MM.1S (cell line): ENCODE measurements at regions not wholly inside any gene's neighbourhood (a gene's known extent, or its start where the extent isn't known, plus 50 kb on each side); places are given as distances from the start of the nearest gene placed in this dataset.
"Not testable (repeated sequence)": the region's sequence is repeated elsewhere in the genome, so short reads cannot be mapped to it uniquely, and the experiment has no call there.

ENCODE experiments used
- DNase-seq: peaks from one replicate; pipeline ENCODE4 v3.0.0-alpha.2; 2015
- H2AFZ ChIP-seq: fragments of 300-600 bp; sonication (generic); 2 replicates; pipeline ENCODE4 v1.6.0; 2016; ENCODE audit warnings: antibody characterized with exemption, low read length
- H3F3A ChIP-seq: fragments of 300-600 bp; sonication (generic); 2 replicates; pipeline ENCODE4 v1.6.1; 2016; ENCODE audit warnings: mild to moderate bottlenecking, antibody characterized with exemption, low read length, moderate library complexity, mixed read lengths; ENCODE audit not compliant: insufficient read depth
- H3K27ac ChIP-seq: fragments of 300-600 bp; sonication (generic); 2 replicates; pipeline ENCODE4 v1.5.1; 2016; ENCODE audit warnings: mild to moderate bottlenecking, low read length
- H3K27me3 ChIP-seq: fragments of 300-600 bp; sonication (generic); replicated peaks from 2 replicates; pipeline ENCODE4 v1.6.0; 2016; ENCODE audit warnings: low read length; ENCODE audit not compliant: insufficient read depth
- H3K36me3 ChIP-seq: fragments of 300-600 bp; sonication (generic); replicated peaks from 2 replicates; pipeline ENCODE4 v1.6.1; 2016; ENCODE audit warnings: mild to moderate bottlenecking, low read length, mixed read lengths; ENCODE audit not compliant: insufficient read depth
- H3K4me1 ChIP-seq: fragments of 300-600 bp; sonication (generic); 2 replicates; pipeline ENCODE4 v1.6.1; 2016; ENCODE audit warnings: low read length, mixed read lengths
- H3K4me2 ChIP-seq: fragments of 300-600 bp; sonication (generic); 2 replicates; pipeline ENCODE4 v1.6.0; 2016; ENCODE audit warnings: low read depth, low read length
- H3K4me3 ChIP-seq: fragments of 300-600 bp; sonication (generic); 2 replicates; pipeline ENCODE4 v1.5.1; 2016; ENCODE audit warnings: low read length, mixed read lengths
- H3K79me2 ChIP-seq: fragments of 300-600 bp; sonication (generic); 2 replicates; pipeline ENCODE4 v1.6.1; 2016; ENCODE audit warnings: mixed run types, low read length, mixed read lengths
- H3K9ac ChIP-seq: fragments of 300-600 bp; sonication (generic); 2 replicates; pipeline ENCODE4 v1.6.1; 2016; ENCODE audit warnings: low read length, mixed read lengths
- H3K9me2 ChIP-seq: fragments of 300-600 bp; sonication (generic); replicated peaks from 2 replicates; pipeline ENCODE4 v1.6.1; 2016; ENCODE audit warnings: mild to moderate bottlenecking, low read length, mixed read lengths; ENCODE audit not compliant: insufficient read depth
- H3K9me3 ChIP-seq: fragments of 300-600 bp; sonication (generic); replicated peaks from 2 replicates; pipeline ENCODE4 v1.6.1; 2016; ENCODE audit warnings: mild to moderate bottlenecking, low read length, mixed read lengths; ENCODE audit not compliant: insufficient read depth
- H4K20me1 ChIP-seq: fragments of 300-600 bp; sonication (generic); 2 replicates; pipeline ENCODE4 v1.6.1; 2016; ENCODE audit warnings: mild to moderate bottlenecking, low read length, moderate library complexity, mixed read lengths; ENCODE audit not compliant: insufficient read depth
- CTCF ChIP-seq: fragments of 300-600 bp; sonication (generic); IDR thresholded peaks from 2 replicates; pipeline ENCODE4 v1.5.1; 2016; ENCODE audit warnings: antibody characterized with exemption, low read length, mixed read lengths
- EZH2 ChIP-seq: fragments of 300-600 bp; sonication (generic); optimal IDR thresholded peaks from 2 replicates; pipeline ENCODE3; 2017; ENCODE audit warnings: low read depth, mild to moderate bottlenecking, antibody characterized with exemption, low read length, mixed read lengths
- EZH2phosphoT487 ChIP-seq: fragments of 300-600 bp; sonication (generic); IDR thresholded peaks from 2 replicates; pipeline ENCODE4 v1.6.1; 2018; ENCODE audit warnings: antibody characterized with exemption, low read length

- Histone ChIP-seq H3K4me1 (no peaks in the 10 kb centered on the region), H3K9me3 (no peaks in the 10 kb centered on the region), H3K27ac (no peak overlapping the region), H3K9me2 (no peaks in the 10 kb centered on the region), H2AFZ (no peak overlapping the region), H3K9ac (no peak overlapping the region), H3K4me3 (no peak overlapping the region), H4K20me1 (no peaks in the 10 kb centered on the region), H3K36me3 (no peaks in the 10 kb centered on the region), H3K27me3 (no peaks in the 10 kb centered on the region), H3K4me2 (no peak overlapping the region), H3K79me2 (no peaks in the 10 kb centered on the region), H3F3A (no peaks in the 10 kb centered on the region)
- TF ChIP-seq EZH2, result no peak
- no peak for TF ChIP-seq EZH2phosphoT487
- TF ChIP-seq CTCF, result no peak
- no peak for DNase-seq
These were observed 458.0 kb upstream of the IZUMO3 start for GRCh38 chr9:25003686-25004085.

GRCh38 chr9:24986331-24986730 is 440.6 kb upstream of the IZUMO3 start:
- no peak overlapping the region for H3K27ac ChIP-seq
- H3K4me1 ChIP-seq, result no peaks in the 10 kb centered on the region
- H3K27me3 ChIP-seq, result no peaks in the 10 kb centered on the region
- H3K9me3 ChIP-seq, result no peaks in the 10 kb centered on the region
- no peaks in the 10 kb centered on the region for H4K20me1 ChIP-seq
- H3K4me3 ChIP-seq, result no peak overlapping the region
- no peaks in the 10 kb centered on the region for H3K9me2 ChIP-seq
- H3F3A ChIP-seq, result no peaks in the 10 kb centered on the region
- H2AFZ ChIP-seq, result no peak overlapping the region
- no peak overlapping the region for H3K9ac ChIP-seq
- no peak overlapping the region for H3K4me2 ChIP-seq
- no peak for TF ChIP-seq EZH2phosphoT487
- TF ChIP-seq CTCF, result no peak
- TF ChIP-seq EZH2, result no peak
- no peaks in the 10 kb centered on the region for H3K36me3 ChIP-seq
- H3K79me2 ChIP-seq, result no peaks in the 10 kb centered on the region
- DNase-seq, result no peak

- not testable (repeated sequence) for H3K4me3 ChIP-seq, DNase-seq, H3K36me3 ChIP-seq, H3K9ac ChIP-seq, H3K79me2 ChIP-seq, H3K9me2 ChIP-seq, H3K9me3 ChIP-seq, H2AFZ ChIP-seq, H4K20me1 ChIP-seq, H3K4me1 ChIP-seq, H3K27me3 ChIP-seq, H3K27ac ChIP-seq, H3K4me2 ChIP-seq, H3F3A ChIP-seq
These were observed 425.1 kb upstream of the IZUMO3 start for GRCh38 chr9:24970780-24971179.

DNA sequence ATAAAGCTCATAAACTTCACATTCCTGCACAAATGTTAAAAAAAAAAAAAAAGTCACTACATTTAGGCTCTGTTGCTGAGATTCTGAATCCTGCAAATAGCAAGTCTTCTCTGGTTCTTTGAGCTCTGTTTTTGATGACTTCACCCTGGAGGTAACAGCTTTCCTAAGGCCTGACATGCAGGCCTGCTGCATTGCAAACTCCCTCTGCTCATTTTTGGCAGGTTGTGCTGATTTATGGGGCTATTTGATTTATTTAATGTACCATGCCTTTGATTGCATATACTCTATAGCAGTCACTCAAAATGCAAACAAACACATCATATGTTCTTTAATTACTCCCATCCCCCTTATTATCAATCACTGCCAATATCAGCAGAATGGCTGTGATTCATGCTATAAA is 416.1 kb upstream of the IZUMO3 start:
- no peak for DNase-seq
- Histone ChIP-seq H3K4me3 (no peak overlapping the region), H3K79me2 (no peaks in the 10 kb centered on the region), H3K9ac (no peak overlapping the region), H3K4me1 (no peaks in the 10 kb centered on the region), H3K9me3 (no peaks in the 10 kb centered on the region), H3K36me3 (no peaks in the 10 kb centered on the region), H3K27ac (no peak overlapping the region), H3K27me3 (no peaks in the 10 kb centered on the region), H2AFZ (no peak overlapping the region), H3F3A (no peaks in the 10 kb centered on the region), H3K4me2 (no peak overlapping the region), H4K20me1 (no peaks in the 10 kb centered on the region), H3K9me2 (no peaks in the 10 kb centered on the region)
- no peak for TF ChIP-seq EZH2
- TF ChIP-seq CTCF, result no peak
- TF ChIP-seq EZH2phosphoT487, result no peak
